ENCODE measurements at regions not wholly inside any gene's neighbourhood (a gene's known extent, or its start where the extent isn't known, plus 50 kb on each side); places are given as distances from the start of the nearest gene placed in this dataset.

GRCh38 chr17:77421630-77421972, 280.8 kb downstream of the SEC14L1 start:
- TF ChIP-seq EZH2 (IDR thresholded peaks at IDR 0.05; ENCODE audit: low read length, unreplicated experiment) (no peak), EZH2phosphoT487 (IDR thresholded peaks at IDR 0.05; ENCODE audit: borderline replicate concordance, low read length) (no peak), CTCF (conservative IDR thresholded peaks at IDR 0.05; ENCODE audit: low read depth, low read length) (no peak)

Measured in PC-3 (cell line).